Tongue (tissue), 1 donor: ENCODE measurements at regions not wholly inside any gene's neighbourhood (a gene's known extent, or its start where the extent isn't known, plus 50 kb on each side); places are given as distances from the start of the nearest gene placed in this dataset.

Experiments
- DNase-seq: peaks from one replicate; pipeline ENCODE4 v3.0.0-alpha.2; 2015

DNA sequence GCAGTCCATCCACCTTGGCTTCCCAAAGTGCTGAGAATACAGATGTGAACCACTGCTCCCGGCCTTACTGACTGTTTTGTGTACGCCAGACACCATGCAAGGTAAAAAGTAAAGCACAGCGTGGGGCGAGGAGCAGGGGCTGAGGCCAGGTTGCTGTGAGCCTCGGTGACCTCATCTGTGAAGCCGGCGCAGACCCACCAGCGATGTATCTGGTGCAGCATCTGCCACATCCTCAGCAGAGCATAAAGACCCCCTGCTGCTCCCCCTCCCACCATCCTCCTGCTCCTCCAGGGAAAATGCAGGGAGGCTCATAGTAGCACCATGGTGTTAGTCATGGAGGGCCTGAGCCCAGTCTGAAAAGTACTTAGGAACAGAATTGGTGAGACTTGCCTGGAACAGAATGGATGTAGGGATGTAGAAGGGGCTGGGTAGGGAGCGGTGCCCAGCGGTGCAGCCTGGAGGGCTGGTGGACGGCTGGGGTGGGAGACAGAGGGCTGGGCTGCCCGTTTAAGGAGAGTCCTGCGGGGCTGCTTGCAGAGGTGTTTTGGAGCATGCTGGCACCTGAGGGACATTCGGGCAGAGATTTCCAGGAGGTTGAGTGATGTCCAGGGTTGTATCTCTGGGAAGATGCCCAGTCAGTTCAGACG is 462.4 kb downstream of the BRD1 start:
- DNase-seq = no peak

DNA sequence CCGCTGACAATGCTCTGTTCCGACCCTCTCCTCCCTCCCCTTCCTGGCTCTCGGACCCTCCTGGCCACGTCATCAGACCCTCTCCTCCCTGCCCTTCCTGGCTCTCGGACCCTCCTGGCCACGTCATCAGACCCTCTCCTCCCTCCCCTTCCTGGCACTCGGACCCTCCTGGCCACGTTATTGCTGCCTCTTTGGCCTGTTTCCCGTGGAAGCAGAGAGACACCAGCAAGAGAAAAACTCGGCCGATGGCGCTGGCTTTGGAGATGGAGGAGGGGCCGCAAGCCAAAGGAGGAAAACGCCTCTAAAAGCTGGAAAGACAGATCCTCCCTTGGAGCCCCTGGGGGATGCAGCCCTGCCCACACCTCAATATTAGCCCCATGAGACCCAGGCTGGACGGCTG is 463.3 kb downstream of the BRD1 start:
- DNase-seq = no peak

DNA sequence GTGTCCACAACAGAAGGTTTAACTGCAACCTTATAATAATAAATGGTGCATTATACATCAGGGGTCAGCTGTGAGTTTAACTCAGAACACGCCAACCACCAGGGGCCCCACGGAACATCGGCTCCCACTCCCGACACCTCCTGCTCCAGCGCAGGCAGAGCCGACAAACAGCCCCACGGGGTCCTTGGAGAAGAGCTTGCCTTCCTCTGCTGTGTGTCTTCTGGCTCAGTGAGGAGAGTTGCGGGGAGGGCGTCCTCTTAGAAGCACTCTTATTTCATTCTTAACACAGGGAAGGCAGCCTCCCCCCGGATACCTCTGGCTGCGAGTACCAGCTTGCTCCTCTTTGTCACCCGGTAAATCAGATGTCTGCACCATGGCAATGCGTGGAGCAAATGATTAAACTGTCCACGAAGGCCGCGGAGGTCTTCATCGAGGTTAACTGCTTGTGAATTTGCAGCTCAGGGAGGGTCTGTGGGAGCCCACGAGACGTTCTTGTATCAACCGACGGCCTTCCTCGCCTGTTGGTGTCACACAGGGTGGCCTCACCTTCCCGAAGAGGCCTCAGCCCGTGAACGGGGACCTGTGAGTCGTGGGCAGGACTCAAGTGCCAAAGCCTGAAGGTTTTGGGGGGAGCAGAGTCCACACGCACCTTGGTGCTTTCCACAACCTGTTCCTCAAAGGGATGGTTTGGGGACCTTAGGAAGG is 464.0 kb downstream of the BRD1 start:
- DNase-seq = no peak

DNA sequence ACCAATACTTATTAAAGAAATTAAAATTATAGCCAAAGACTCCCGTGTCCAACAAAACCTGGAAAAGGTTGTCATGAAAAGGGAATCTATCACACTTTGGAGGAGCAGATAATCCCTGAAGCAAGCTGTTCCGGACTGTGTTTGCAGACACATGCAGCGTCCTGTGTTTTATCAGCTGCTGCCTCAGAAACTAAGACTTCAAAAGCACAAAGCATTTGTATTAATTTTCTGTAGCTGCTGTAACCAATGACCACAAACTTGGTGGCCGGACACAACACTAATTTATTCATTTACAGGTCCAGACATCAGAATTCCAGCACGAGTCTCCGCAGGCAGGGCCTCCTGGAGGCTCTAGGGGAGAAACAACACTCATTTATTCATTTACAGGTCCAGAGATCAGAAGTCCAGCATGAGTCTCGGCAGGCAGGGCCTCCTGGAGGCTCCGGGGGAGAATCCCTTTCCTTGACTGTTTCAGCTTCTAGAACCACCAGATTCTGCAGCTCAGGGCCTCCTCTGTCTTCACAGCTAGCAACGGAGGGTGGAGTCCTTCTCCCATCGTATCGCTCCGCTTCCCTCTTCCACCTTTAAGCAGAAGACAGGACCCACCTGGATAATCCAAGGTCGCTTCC is 465.3 kb downstream of the BRD1 start:
- peak; percentile 8 for DNase-seq

- DNase-seq = no peak
Observed at GRCh38 chr22:49361164-49361563, 466.5 kb downstream of the BRD1 start.

- DNase-seq = no peak
Observed at GRCh38 chr22:49360746-49361145, 466.9 kb downstream of the BRD1 start.

- DNase-seq = no peak
Observed at GRCh38 chr22:49359076-49359475, 468.6 kb downstream of the BRD1 start.

GRCh38 chr22:49357661-49358440 is 469.8 kb downstream of the BRD1 start:
- no peak for DNase-seq

- no peak for DNase-seq
Observed at GRCh38 chr22:49356428-49356827, 471.2 kb downstream of the BRD1 start.

GRCh38 chr22:49355211-49355920 is 472.3 kb downstream of the BRD1 start:
- no peak for DNase-seq

DNA sequence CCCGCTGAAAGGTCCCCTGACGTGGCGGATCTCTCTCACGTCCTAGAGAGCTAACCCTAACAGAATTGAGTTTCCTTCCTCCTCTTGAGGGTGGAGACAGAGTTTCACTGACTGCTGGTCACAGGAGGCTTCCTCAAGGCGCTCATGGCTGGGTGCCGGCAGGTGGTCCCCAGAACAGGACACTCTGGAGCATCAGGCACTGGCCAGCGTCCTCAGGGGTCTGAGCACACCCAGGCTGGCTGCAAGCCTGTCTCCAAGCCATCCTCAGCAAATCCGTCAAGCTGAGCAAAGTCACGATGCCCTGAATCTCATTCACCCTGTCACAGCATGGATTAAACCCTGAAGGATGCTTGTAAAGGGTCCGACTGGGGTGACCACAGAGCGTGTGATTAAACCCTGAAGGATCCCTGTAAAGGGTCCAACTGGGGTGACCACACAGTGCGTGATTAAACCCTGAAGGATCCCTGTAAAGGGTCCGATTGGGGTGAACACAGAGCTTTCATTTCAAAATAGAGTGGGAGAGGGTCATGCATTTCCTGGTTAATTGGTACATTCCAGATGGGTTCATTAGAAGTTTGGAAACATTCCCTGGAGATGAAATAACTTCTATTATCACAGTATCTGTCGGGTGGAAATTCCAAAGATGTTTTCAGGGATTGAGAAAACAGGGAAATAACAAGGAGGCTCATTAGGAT is 473.0 kb downstream of the BRD1 start:
- DNase-seq = no peak

DNA sequence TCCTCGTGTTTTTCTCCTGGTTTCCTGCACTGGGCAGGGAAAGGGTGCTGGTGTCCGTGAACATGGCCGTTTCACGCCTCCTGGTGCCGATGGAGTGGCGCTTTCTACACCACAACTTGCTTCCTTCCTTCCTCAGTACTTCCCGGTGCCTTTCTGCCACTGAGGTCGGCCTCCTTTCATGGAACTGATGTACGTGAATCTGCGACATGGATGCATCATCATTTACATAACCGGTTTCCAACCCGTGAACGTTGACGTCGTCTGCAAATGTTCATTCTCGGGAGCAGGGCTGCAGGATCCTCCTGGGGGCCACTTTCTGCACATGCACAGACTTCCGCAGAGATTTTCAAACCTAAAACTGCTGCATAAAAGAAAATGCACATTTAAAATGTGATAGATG is 474.4 kb downstream of the BRD1 start:
- DNase-seq = no peak

GRCh38 chr22:49352361-49353169 is 475.1 kb downstream of the BRD1 start:
- no peak for DNase-seq

GRCh38 chr22:49351761-49352227 is 475.9 kb downstream of the BRD1 start:
- peak; percentile 45 for DNase-seq

- peak; percentile 8 for DNase-seq
Observed at GRCh38 chr22:49350441-49351121, 477.1 kb downstream of the BRD1 start.

GRCh38 chr22:49349841-49350381 is 477.8 kb downstream of the BRD1 start:
- DNase-seq = no peak

- no peak for DNase-seq
Observed at GRCh38 chr22:49349181-49349835, 478.4 kb downstream of the BRD1 start.

GRCh38 chr22:49348631-49349030 is 479.0 kb downstream of the BRD1 start:
- DNase-seq = no peak

DNA sequence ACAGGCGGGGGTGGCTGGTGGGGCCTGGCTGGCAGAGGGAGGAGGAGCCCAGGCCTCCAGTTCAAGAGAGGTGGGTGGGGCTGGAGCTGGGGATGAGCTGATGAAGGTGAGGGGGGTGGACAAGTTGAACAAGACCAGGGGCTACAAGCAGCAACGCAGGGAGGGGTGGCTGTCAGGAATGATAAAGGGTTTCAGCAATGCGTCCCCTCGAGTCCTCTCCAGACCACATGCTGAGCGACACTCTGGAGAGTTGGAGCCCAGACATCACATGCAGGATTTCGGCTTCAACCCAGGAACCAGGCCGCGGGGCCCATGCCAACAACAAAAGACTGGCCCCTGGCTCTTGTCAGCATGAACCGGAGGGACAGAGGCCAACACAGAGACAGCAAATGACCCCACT is 480.3 kb downstream of the BRD1 start:
- no peak for DNase-seq
